ENCODE measurements at regions not wholly inside any gene's neighbourhood (a gene's known extent, or its start where the extent isn't known, plus 50 kb on each side); places are given as distances from the start of the nearest gene placed in this dataset.

DNA sequence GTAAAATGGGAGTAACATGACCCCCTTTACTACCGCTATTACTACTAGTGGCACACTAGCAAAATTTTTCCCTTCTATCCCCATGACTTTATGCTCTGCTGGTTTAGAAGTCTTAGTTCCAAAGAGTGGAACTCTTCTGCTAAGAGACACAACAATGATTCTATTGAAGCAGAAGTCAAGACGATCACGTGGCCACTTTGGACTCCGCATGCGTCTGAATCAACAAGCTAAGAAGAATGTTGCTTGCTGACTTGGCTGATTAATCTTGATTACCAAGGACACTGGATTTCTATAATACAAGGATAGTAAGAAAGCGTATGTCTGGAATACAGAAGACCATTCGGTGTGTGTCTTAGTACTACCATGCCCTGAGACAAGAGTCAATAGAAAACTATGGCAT is 244.7 kb upstream of the BTBD3 start:
- peaks cover 5% of the 10 kb centered on the region for H3K4me1 ChIP-seq (ENCODE audit: insufficient read depth, low read length)
- no peak overlapping the region for H3K9ac ChIP-seq (ENCODE audit: low read length)
- no peaks in the 10 kb centered on the region for H3K27me3 ChIP-seq (ENCODE audit: control insufficient read depth in 1 of 2, insufficient read depth in 2 of 2, low read length in 2 of 2)
- H3K4me3 ChIP-seq (ENCODE audit: low read depth in 1 of 2, low read length in 2 of 2) = no peak overlapping the region
- H3K27ac ChIP-seq (ENCODE audit: low read depth, low read length) = no peak overlapping the region
- H3K9me3 ChIP-seq (ENCODE audit: low read length) = no peaks in the 10 kb centered on the region
- no peaks in the 10 kb centered on the region for H3K36me3 ChIP-seq (ENCODE audit: insufficient read depth, low read length)

DNA sequence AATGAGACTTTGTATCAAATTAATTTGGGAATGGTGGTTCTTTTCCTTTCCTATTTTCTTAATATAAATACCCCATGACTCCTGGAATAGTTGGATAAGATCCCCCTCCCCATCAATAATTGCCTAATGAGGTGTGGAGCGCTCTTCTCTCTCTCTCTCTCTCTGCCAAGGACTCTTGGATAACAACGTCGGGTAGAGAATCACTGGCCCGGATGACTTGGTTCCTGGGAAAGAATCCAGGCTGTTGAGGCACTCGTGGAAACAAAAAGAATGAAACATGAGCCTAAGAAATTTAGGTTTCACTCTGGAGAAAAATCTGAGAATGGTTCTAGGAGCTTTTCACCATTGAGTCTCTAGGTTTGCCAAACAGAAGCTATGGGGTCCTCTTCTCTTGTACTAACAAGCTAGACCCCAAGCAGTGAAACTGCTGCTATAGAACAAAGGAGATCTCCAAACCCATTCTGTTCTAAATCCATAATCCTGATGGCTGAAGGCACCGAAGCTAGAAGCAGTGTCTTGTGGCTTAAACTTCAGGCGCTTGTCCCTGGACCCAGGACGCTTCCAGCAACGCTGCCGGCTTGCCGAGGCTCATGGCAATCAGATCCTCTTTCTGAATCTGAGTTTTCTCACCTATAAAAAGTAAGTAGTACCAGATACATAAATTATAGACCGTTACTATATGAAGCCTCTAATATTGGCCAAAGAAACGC is 241.6 kb upstream of the BTBD3 start:
- H3K27me3 ChIP-seq (ENCODE audit: control insufficient read depth in 1 of 2, insufficient read depth in 2 of 2, low read length in 2 of 2) = no peaks in the 10 kb centered on the region
- no peaks in the 10 kb centered on the region for H3K36me3 ChIP-seq (ENCODE audit: insufficient read depth, low read length)
- no peak overlapping the region for H3K9ac ChIP-seq (ENCODE audit: low read length)
- no peak overlapping the region for H3K4me3 ChIP-seq (ENCODE audit: low read depth in 1 of 2, low read length in 2 of 2)
- no peaks in the 10 kb centered on the region for H3K9me3 ChIP-seq (ENCODE audit: low read length)
- peaks cover 5% of the 10 kb centered on the region for H3K4me1 ChIP-seq (ENCODE audit: insufficient read depth, low read length)
- no peak overlapping the region for H3K27ac ChIP-seq (ENCODE audit: low read depth, low read length)

DNA sequence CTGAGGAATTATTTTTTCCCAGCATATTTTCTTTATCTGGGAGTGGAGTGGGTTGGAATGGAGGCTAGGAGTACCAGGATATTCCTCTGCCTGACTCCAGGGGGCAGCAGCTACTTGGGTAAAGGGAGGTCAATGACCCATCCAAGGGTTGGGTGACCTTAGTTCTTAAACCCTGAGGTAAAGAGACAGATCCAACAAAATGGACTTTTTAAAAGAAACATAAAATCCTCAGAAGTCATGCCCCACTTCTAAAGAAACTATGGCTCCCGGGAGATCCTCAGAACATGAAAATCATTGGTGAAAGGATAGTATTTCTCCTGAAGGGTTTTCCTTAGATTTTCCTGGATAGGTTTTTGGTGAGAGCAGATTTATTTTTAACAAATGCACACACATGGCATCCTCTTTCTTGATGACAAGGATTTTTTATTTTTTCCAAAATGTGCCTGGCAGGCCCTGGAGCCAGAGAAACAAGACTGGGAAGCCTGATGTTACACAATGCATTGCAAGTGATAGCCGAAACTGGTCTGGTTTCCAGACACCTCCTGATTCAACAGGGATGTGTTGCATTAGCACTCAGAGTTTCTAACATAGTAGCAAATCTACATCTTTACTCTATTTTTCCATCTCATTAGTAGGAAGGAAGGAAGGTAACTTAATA is 240.9 kb upstream of the BTBD3 start:
- Histone ChIP-seq H3K36me3 (ENCODE audit: insufficient read depth, low read length) (no peaks in the 10 kb centered on the region), H3K27me3 (ENCODE audit: control insufficient read depth in 1 of 2, insufficient read depth in 2 of 2, low read length in 2 of 2) (no peaks in the 10 kb centered on the region), H3K9ac (ENCODE audit: low read length) (no peak overlapping the region), H3K4me3 (ENCODE audit: low read depth in 1 of 2, low read length in 2 of 2) (no peak overlapping the region), H3K9me3 (ENCODE audit: low read length) (no peaks in the 10 kb centered on the region), H3K4me1 (ENCODE audit: insufficient read depth, low read length) (peaks cover 5% of the 10 kb centered on the region), H3K27ac (ENCODE audit: low read depth, low read length) (no peak overlapping the region)

- no peak overlapping the region for H3K27ac ChIP-seq (ENCODE audit: low read depth, low read length)
- H3K9me3 ChIP-seq (ENCODE audit: low read length) = no peaks in the 10 kb centered on the region
- H3K27me3 ChIP-seq (ENCODE audit: control insufficient read depth in 1 of 2, insufficient read depth in 2 of 2, low read length in 2 of 2) = no peaks in the 10 kb centered on the region
- H3K36me3 ChIP-seq (ENCODE audit: insufficient read depth, low read length) = no peaks in the 10 kb centered on the region
- no peak overlapping the region for H3K9ac ChIP-seq (ENCODE audit: low read length)
- no peak overlapping the region for H3K4me3 ChIP-seq (ENCODE audit: low read depth in 1 of 2, low read length in 2 of 2)
- peaks cover 5% of the 10 kb centered on the region for H3K4me1 ChIP-seq (ENCODE audit: insufficient read depth, low read length)
These were observed 240.3 kb upstream of the BTBD3 start for GRCh38 chr20:11677428-11677827.

- Histone ChIP-seq H3K9ac (ENCODE audit: low read length) (no peak overlapping the region), H3K27ac (ENCODE audit: low read depth, low read length) (no peak overlapping the region), H3K27me3 (ENCODE audit: control insufficient read depth in 1 of 2, insufficient read depth in 2 of 2, low read length in 2 of 2) (no peaks in the 10 kb centered on the region), H3K4me3 (ENCODE audit: low read depth in 1 of 2, low read length in 2 of 2) (no peak overlapping the region), H3K9me3 (ENCODE audit: low read length) (no peaks in the 10 kb centered on the region), H3K36me3 (ENCODE audit: insufficient read depth, low read length) (no peaks in the 10 kb centered on the region), H3K4me1 (ENCODE audit: insufficient read depth, low read length) (peaks cover 5% of the 10 kb centered on the region)
These were observed 239.9 kb upstream of the BTBD3 start for GRCh38 chr20:11677836-11678235.

GRCh38 chr20:11682285-11682684 is 235.4 kb upstream of the BTBD3 start:
- Histone ChIP-seq H3K4me3 (ENCODE audit: low read depth in 1 of 2, low read length in 2 of 2) (no peak overlapping the region), H3K36me3 (ENCODE audit: insufficient read depth, low read length) (no peaks in the 10 kb centered on the region), H3K9ac (ENCODE audit: low read length) (no peak overlapping the region), H3K4me1 (ENCODE audit: insufficient read depth, low read length) (no peaks in the 10 kb centered on the region), H3K27ac (ENCODE audit: low read depth, low read length) (no peak overlapping the region), H3K9me3 (ENCODE audit: low read length) (no peaks in the 10 kb centered on the region), H3K27me3 (ENCODE audit: control insufficient read depth in 1 of 2, insufficient read depth in 2 of 2, low read length in 2 of 2) (no peaks in the 10 kb centered on the region)

- H3K9me3 ChIP-seq (ENCODE audit: low read length) = no peaks in the 10 kb centered on the region
- H3K9ac ChIP-seq (ENCODE audit: low read length) = no peak overlapping the region
- H3K4me3 ChIP-seq (ENCODE audit: low read depth in 1 of 2, low read length in 2 of 2) = no peak overlapping the region
- no peaks in the 10 kb centered on the region for H3K27me3 ChIP-seq (ENCODE audit: control insufficient read depth in 1 of 2, insufficient read depth in 2 of 2, low read length in 2 of 2)
- no peak overlapping the region for H3K27ac ChIP-seq (ENCODE audit: low read depth, low read length)
- H3K36me3 ChIP-seq (ENCODE audit: insufficient read depth, low read length) = no peaks in the 10 kb centered on the region
- H3K4me1 ChIP-seq (ENCODE audit: insufficient read depth, low read length) = no peaks in the 10 kb centered on the region
These were observed 231.5 kb upstream of the BTBD3 start for GRCh38 chr20:11686195-11686594.

DNA sequence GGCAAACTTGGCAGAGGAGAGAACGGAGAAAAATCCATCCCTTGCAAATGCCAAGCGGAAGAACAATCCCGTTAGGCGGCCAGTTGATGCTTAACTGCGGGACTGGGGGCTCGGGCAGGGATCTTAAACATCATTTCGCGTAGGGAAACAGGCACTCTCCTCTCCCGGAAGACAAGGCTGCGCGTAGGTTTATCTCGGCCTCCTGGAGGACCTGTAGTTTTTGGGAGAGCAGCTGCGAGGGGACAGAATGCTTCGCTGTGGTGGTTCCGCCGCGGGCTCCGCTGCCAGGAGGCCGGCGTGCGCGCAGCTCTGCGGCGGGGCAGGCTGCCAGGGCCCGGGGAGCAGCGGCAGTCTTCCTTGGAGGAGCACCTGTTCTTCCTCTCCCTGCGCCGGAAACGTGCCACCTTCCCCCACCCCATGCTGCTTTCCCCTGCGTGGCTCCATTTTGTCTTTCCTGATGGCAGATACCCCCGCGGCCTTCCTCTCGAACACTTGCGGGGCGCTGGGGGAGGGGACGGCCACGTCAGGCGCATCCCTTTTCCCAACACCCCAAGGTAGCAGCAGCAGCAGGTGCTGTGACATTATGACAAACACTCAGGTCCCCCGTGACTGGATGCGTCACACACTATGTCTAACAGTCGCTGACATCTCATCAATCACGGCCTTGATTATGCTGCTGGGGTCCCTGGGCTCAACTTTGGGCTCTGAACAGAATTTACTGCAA is 230.7 kb upstream of the BTBD3 start:
- H3K4me3 ChIP-seq (ENCODE audit: low read depth in 1 of 2, low read length in 2 of 2) = peak overlapping the region; percentile 50 to 52
- no peaks in the 10 kb centered on the region for H3K9me3 ChIP-seq (ENCODE audit: low read length)
- H3K27me3 ChIP-seq (ENCODE audit: control insufficient read depth in 1 of 2, insufficient read depth in 2 of 2, low read length in 2 of 2) = no peaks in the 10 kb centered on the region
- H3K4me1 ChIP-seq (ENCODE audit: insufficient read depth, low read length) = no peaks in the 10 kb centered on the region
- H3K36me3 ChIP-seq (ENCODE audit: insufficient read depth, low read length) = no peaks in the 10 kb centered on the region
- H3K9ac ChIP-seq (ENCODE audit: low read length) = no peak overlapping the region
- H3K27ac ChIP-seq (ENCODE audit: low read depth, low read length) = no peak overlapping the region

DNA sequence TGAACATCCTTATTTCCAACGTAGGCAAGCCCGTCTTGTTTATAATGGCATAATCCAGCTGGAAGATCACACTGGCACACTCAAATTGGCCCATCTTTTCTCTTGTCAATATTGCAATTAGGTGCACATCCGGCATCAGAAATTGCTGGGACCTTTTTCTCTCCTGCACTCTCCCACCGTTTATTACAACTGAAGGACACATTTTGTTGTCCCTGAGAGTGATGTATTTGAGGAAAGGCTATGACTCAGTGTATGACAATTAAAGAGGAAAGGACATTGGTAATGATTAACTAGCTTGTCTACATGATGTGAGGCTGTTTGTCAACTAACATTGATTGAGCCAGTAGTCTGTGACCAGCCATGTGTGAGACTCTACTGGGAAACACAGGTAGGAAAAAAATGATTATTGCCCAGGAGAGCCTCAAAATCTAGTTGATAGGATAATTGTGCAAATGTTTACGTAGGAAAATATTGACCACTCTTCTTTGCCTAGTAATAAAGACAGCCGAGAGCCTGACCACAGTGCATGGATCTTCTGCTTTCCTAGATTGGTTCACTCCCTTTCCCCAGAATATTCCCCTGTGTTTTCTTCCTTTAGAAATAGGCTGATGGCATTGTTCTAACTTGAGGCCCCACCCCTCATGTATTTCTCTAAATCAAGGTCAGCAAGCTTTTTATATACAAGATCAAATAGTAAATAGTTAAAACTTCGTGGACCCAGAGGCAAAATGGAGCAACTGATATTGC is 230.0 kb upstream of the BTBD3 start:
- no peaks in the 10 kb centered on the region for H3K27me3 ChIP-seq (ENCODE audit: control insufficient read depth in 1 of 2, insufficient read depth in 2 of 2, low read length in 2 of 2)
- H3K36me3 ChIP-seq (ENCODE audit: insufficient read depth, low read length) = no peaks in the 10 kb centered on the region
- no peaks in the 10 kb centered on the region for H3K9me3 ChIP-seq (ENCODE audit: low read length)
- H3K27ac ChIP-seq (ENCODE audit: low read depth, low read length) = no peak overlapping the region
- H3K4me1 ChIP-seq (ENCODE audit: insufficient read depth, low read length) = no peaks in the 10 kb centered on the region
- no peak overlapping the region for H3K9ac ChIP-seq (ENCODE audit: low read length)
- H3K4me3 ChIP-seq (ENCODE audit: low read depth in 1 of 2, low read length in 2 of 2) = no peak overlapping the region

- no peaks in the 10 kb centered on the region for H3K4me1 ChIP-seq (ENCODE audit: insufficient read depth, low read length)
- H3K9ac ChIP-seq (ENCODE audit: low read length) = no peak overlapping the region
- H3K36me3 ChIP-seq (ENCODE audit: insufficient read depth, low read length) = no peaks in the 10 kb centered on the region
- no peak overlapping the region for H3K27ac ChIP-seq (ENCODE audit: low read depth, low read length)
- H3K4me3 ChIP-seq (ENCODE audit: low read depth in 1 of 2, low read length in 2 of 2) = no peak overlapping the region
- no peaks in the 10 kb centered on the region for H3K9me3 ChIP-seq (ENCODE audit: low read length)
- H3K27me3 ChIP-seq (ENCODE audit: control insufficient read depth in 1 of 2, insufficient read depth in 2 of 2, low read length in 2 of 2) = no peaks in the 10 kb centered on the region
These were observed 228.4 kb upstream of the BTBD3 start for GRCh38 chr20:11689262-11689661.

GRCh38 chr20:11691766-11692165 is 225.9 kb upstream of the BTBD3 start:
- no peak overlapping the region for H3K9ac ChIP-seq (ENCODE audit: low read length)
- H3K4me1 ChIP-seq (ENCODE audit: insufficient read depth, low read length) = no peaks in the 10 kb centered on the region

More at GRCh38 chr20:11691766-11692165, 225.9 kb upstream of the BTBD3 start:
- Histone ChIP-seq H3K4me3 (ENCODE audit: low read depth in 1 of 2, low read length in 2 of 2) (no peak overlapping the region), H3K27me3 (ENCODE audit: control insufficient read depth in 1 of 2, insufficient read depth in 2 of 2, low read length in 2 of 2) (no peaks in the 10 kb centered on the region), H3K36me3 (ENCODE audit: insufficient read depth, low read length) (no peaks in the 10 kb centered on the region), H3K9me3 (ENCODE audit: low read length) (no peaks in the 10 kb centered on the region), H3K27ac (ENCODE audit: low read depth, low read length) (no peak overlapping the region)
